AG04449 (cell line): ENCODE measurements at regions not wholly inside any gene's neighbourhood (a gene's known extent, or its start where the extent isn't known, plus 50 kb on each side); places are given as distances from the start of the nearest gene placed in this dataset.

Experiments used
- CTCF ChIA-PET: fragments of 350-600 bp; formaldehyde crosslinking; extraction: SDS; loops from one replicate; lab custom pipeline; 2021; ENCODE audit warnings: antibody characterized with exemption; lab: Yijun Ruan, JAX
- POLR2A ChIA-PET: fragments of 400-600, 350-600 bp; formaldehyde crosslinking; extraction: SDS; loops from one replicate; lab custom pipeline; 2020; ENCODE audit warnings: antibody characterized with exemption, inconsistent platforms; lab: Yijun Ruan, JAX
- DNase-seq: peaks from one replicate; pipeline ENCODE4 v3.0.0-alpha.2; 2010; ENCODE audit warnings: low read depth, low spot score
- H3K4me3 ChIP-seq: 2 replicates; pipeline ENCODE4 v1.5.1; 2011; ENCODE audit warnings: low read depth, mild to moderate bottlenecking, control low read depth, low read length
- CTCF ChIP-seq: IDR thresholded peaks from one replicate; pipeline ENCODE4 v1.5.1; 2011; ENCODE audit warnings: mild to moderate bottlenecking, moderate library complexity, low read length, control low read depth, inconsistent platforms; ENCODE audit not compliant: insufficient read depth; ENCODE audit errors: missing control alignments

GRCh38 chr4:14772388-14772787 lies 229.9 kb upstream of the CPEB2 start:
- CTCF ChIA-PET, result no interaction called here
- TF ChIP-seq CTCF, result no peak
- POLR2A ChIA-PET, result no interaction called here

GRCh38 chr4:14783011-14783877 lies 219.0 kb upstream of the CPEB2 start:
- CTCF ChIA-PET, result no interaction called here
- POLR2A ChIA-PET, result no interaction called here
- no peak for TF ChIP-seq CTCF
- no peak overlapping the region for H3K4me3 ChIP-seq
- no peak for DNase-seq

More at GRCh38 chr4:14772388-14772787, 229.9 kb upstream of the CPEB2 start:
- no peak for DNase-seq
- no peak overlapping the region for H3K4me3 ChIP-seq

GRCh38 chr4:14787221-14787620 lies 215.1 kb upstream of the CPEB2 start:
- POLR2A ChIA-PET, result no interaction called here
- TF ChIP-seq CTCF, result no peak
- H3K4me3 ChIP-seq, result no peak overlapping the region
- CTCF ChIA-PET, result interaction anchor here (1.0 to 1.2 kb wide), 2 partner anchors 881 to 1145 kb away, joined by 4 to 5 read pairs; no protein-coding TSS in a partner anchor
- DNase-seq, result no peak

- ChIA-PET POLR2A (no interaction called here), CTCF (interaction anchor here (1.0 to 1.2 kb wide), 2 partner anchors 881 to 1146 kb away, joined by 4 to 5 read pairs; no protein-coding TSS in a partner anchor)
- DNase-seq, result no peak
- TF ChIP-seq CTCF, result peak; percentile 42
- no peak overlapping the region for H3K4me3 ChIP-seq
These were observed 214.4 kb upstream of the CPEB2 start for GRCh38 chr4:14787894-14788293.

GRCh38 chr4:14790494-14790893 lies 211.8 kb upstream of the CPEB2 start:
- no peak for TF ChIP-seq CTCF
- ChIA-PET CTCF (no interaction called here), POLR2A (no interaction called here)
- no peak overlapping the region for H3K4me3 ChIP-seq
- no peak for DNase-seq

GRCh38 chr4:14792702-14793227 lies 209.5 kb upstream of the CPEB2 start:
- TF ChIP-seq CTCF, result no peak
- no peak overlapping the region for H3K4me3 ChIP-seq
- no peak for DNase-seq
- CTCF ChIA-PET, result interaction anchor here (1.6 kb wide), 1 partner anchor 1138 kb away, joined by 3 read pairs; no protein-coding TSS in a partner anchor
- POLR2A ChIA-PET, result no interaction called here
